ENCODE measurements at regions not wholly inside any gene's neighbourhood (a gene's known extent, or its start where the extent isn't known, plus 50 kb on each side); places are given as distances from the start of the nearest gene placed in this dataset.

- Histone ChIP-seq H3K4me3 (no peak overlapping the region), H3K4me1 (replicated peaks; ENCODE audit: insufficient read depth) (no peaks in the 10 kb centered on the region), H3K27ac (no peak overlapping the region), H2AFZ (no peak overlapping the region), H4K20me1 (ENCODE audit: insufficient read depth) (no peaks in the 10 kb centered on the region), H3K4me2 (no peak overlapping the region), H3K36me3 (ENCODE audit: low read depth) (no peaks in the 10 kb centered on the region), H3K79me2 (ENCODE audit: low read depth) (no peaks in the 10 kb centered on the region), H3K9me3 (ENCODE audit: insufficient read depth, low read depth) (no peaks in the 10 kb centered on the region), H3K27me3 (ENCODE audit: insufficient read depth, low read depth) (no peaks in the 10 kb centered on the region), H3K9me2 (ENCODE audit: insufficient read depth) (no peaks in the 10 kb centered on the region), H3F3A (ENCODE audit: insufficient read depth, low read depth) (no peaks in the 10 kb centered on the region)
- CTCF ChIA-PET: no interaction called here
- DNase-seq: no peak
- intact Hi-C loops (cut with micrococcal nuclease; ENCODE audit: unreplicated experiment): no loop called here
- POLR2A ChIA-PET (ENCODE audit: unreplicated experiment): no interaction called here
- BruUV-seq (replicated peaks): no TSS peak
- no peak for TF ChIP-seq EZH2 (IDR thresholded peaks at IDR 0.05; ENCODE audit: low read depth)
- no peak for TF ChIP-seq CTCF (conservative IDR thresholded peaks at IDR 0.05)
Observed at GRCh38 chr2:150350500-150350899, 137.0 kb downstream of the RND3 start.

GRCh38 chr2:150346806-150347205 lies 140.7 kb downstream of the RND3 start:
- Histone ChIP-seq H3K27ac (no peak overlapping the region), H3K27me3 (ENCODE audit: insufficient read depth, low read depth) (no peaks in the 10 kb centered on the region), H3K4me2 (no peak overlapping the region), H3K4me1 (replicated peaks; ENCODE audit: insufficient read depth) (no peaks in the 10 kb centered on the region), H3K9me2 (ENCODE audit: insufficient read depth) (no peaks in the 10 kb centered on the region), H3K36me3 (ENCODE audit: low read depth) (no peaks in the 10 kb centered on the region), H4K20me1 (ENCODE audit: insufficient read depth) (no peaks in the 10 kb centered on the region), H2AFZ (no peak overlapping the region), H3K4me3 (no peak overlapping the region), H3K9me3 (ENCODE audit: insufficient read depth, low read depth) (no peaks in the 10 kb centered on the region), H3K79me2 (ENCODE audit: low read depth) (no peaks in the 10 kb centered on the region), H3F3A (ENCODE audit: insufficient read depth, low read depth) (no peaks in the 10 kb centered on the region)
- BruUV-seq (replicated peaks): no TSS peak
- intact Hi-C loops (cut with micrococcal nuclease; ENCODE audit: unreplicated experiment): no loop called here
- TF ChIP-seq EZH2 (IDR thresholded peaks at IDR 0.05; ENCODE audit: low read depth) (no peak), CTCF (conservative IDR thresholded peaks at IDR 0.05) (no peak)
- ChIA-PET CTCF (no interaction called here), POLR2A (ENCODE audit: unreplicated experiment) (interaction anchor here (0.6 kb wide), 1 partner anchor 59 kb away, joined by 3 read pairs; no protein-coding TSS in a partner anchor)
- no peak for DNase-seq

GRCh38 chr2:150341982-150342680 lies 145.3 kb downstream of the RND3 start:
- H3F3A ChIP-seq (ENCODE audit: insufficient read depth, low read depth): no peaks in the 10 kb centered on the region
- H3K4me3 ChIP-seq: no peak overlapping the region
- H4K20me1 ChIP-seq (ENCODE audit: insufficient read depth): no peaks in the 10 kb centered on the region
- no peaks in the 10 kb centered on the region for H3K27me3 ChIP-seq (ENCODE audit: insufficient read depth, low read depth)
- no peaks in the 10 kb centered on the region for H3K9me3 ChIP-seq (ENCODE audit: insufficient read depth, low read depth)
- no peak for TF ChIP-seq CTCF (conservative IDR thresholded peaks at IDR 0.05)
- no peak for TF ChIP-seq EZH2 (IDR thresholded peaks at IDR 0.05; ENCODE audit: low read depth)
- ChIA-PET CTCF (no interaction called here), POLR2A (ENCODE audit: unreplicated experiment) (no interaction called here)
- H3K36me3 ChIP-seq (ENCODE audit: low read depth): no peaks in the 10 kb centered on the region
- H3K79me2 ChIP-seq (ENCODE audit: low read depth): no peaks in the 10 kb centered on the region
- intact Hi-C loops (cut with micrococcal nuclease; ENCODE audit: unreplicated experiment): no loop called here
- no peak overlapping the region for H3K27ac ChIP-seq
- no peaks in the 10 kb centered on the region for H3K4me1 ChIP-seq (replicated peaks; ENCODE audit: insufficient read depth)
- no peak overlapping the region for H2AFZ ChIP-seq
- H3K4me2 ChIP-seq: no peak overlapping the region
- no peak for DNase-seq
- H3K9me2 ChIP-seq (ENCODE audit: insufficient read depth): no peaks in the 10 kb centered on the region
- BruUV-seq (replicated peaks): no TSS peak

Data from PC-9 (cell line).